HCT116 (cell line): ENCODE measurements at regions not wholly inside any gene's neighbourhood (a gene's known extent, or its start where the extent isn't known, plus 50 kb on each side); places are given as distances from the start of the nearest gene placed in this dataset.

Source experiments
- ELF1 ChIP-seq: IDR thresholded peaks from 2 replicates; pipeline ENCODE4 v1.6.1; 2012; ENCODE audit warnings: low read depth, borderline replicate concordance
- EZH2phosphoT487 ChIP-seq: fragments of 200-600 bp; IDR thresholded peaks from 2 replicates; pipeline ENCODE4 v1.6.1; 2018; ENCODE audit warnings: antibody characterized with exemption, borderline replicate concordance
- POLR2A ChIP-seq: IDR thresholded peaks from 2 replicates; pipeline ENCODE4 v1.7.0; 2011; ENCODE audit warnings: borderline replicate concordance; ENCODE audit not compliant: insufficient read depth, insufficient read length; ENCODE audit errors: extremely low read depth
- RAD21 ChIP-seq: IDR thresholded peaks from 2 replicates; pipeline ENCODE4 v1.6.1; 2012; ENCODE audit warnings: low read depth, mild to moderate bottlenecking
- YY1 ChIP-seq: IDR thresholded peaks from 2 replicates; pipeline ENCODE4 v1.6.1; 2011; ENCODE audit warnings: low read length, low read depth, moderate library complexity, mild to moderate bottlenecking; ENCODE audit not compliant: insufficient replicate concordance; ENCODE audit errors: extremely low read depth
- TF ChIP-seq, protein P1 (sequence below), 3 experiments: fragments of 200-600 bp in 1 of 3; sonication (generic) in 1 of 3; IDR thresholded peaks in 2 of 3; conservative IDR thresholded peaks in 1 of 3; 2 replicates each; pipeline ENCODE4 v1.5.1; 2012 to 2017; ENCODE audit warnings: low read depth in 2 of 3, low read length in 2 of 3, antibody characterized with exemption in 1 of 3, borderline replicate concordance in 1 of 3, control low read depth in 1 of 3, mild to moderate bottlenecking in 1 of 3, mixed read lengths in 1 of 3, mixed run types in 1 of 3, moderate library complexity in 1 of 3; ENCODE audit not compliant: insufficient read depth in 1 of 3
- TF ChIP-seq, protein P2 (sequence below): IDR thresholded peaks from 2 replicates; pipeline ENCODE4 v1.6.1; 2012; ENCODE audit warnings: low read depth

DNA sequence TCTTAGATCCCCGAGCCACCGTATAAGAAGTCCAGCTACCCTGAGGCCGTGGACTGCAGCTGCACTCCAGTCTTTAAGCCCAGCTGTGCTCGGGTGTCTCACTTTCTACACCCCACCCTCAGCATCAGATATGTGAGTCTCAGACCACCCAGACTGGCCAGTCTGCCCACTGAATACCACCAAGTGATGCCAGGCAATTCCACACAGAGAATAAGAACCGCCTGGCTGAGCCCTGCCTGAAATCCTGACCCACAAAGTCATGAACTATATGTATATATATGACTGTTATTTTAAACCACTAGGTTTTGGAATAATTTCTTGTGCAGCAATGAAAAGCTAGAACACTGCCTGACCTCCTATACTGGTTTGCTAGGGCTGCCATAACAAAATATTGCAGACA lies 106.7 kb downstream of the FOXF2 start:
- TF ChIP-seq, protein P1, sequence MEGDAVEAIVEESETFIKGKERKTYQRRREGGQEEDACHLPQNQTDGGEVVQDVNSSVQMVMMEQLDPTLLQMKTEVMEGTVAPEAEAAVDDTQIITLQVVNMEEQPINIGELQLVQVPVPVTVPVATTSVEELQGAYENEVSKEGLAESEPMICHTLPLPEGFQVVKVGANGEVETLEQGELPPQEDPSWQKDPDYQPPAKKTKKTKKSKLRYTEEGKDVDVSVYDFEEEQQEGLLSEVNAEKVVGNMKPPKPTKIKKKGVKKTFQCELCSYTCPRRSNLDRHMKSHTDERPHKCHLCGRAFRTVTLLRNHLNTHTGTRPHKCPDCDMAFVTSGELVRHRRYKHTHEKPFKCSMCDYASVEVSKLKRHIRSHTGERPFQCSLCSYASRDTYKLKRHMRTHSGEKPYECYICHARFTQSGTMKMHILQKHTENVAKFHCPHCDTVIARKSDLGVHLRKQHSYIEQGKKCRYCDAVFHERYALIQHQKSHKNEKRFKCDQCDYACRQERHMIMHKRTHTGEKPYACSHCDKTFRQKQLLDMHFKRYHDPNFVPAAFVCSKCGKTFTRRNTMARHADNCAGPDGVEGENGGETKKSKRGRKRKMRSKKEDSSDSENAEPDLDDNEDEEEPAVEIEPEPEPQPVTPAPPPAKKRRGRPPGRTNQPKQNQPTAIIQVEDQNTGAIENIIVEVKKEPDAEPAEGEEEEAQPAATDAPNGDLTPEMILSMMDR (IDR thresholded peaks at IDR 0.05 in 2 of 3, conservative IDR thresholded peaks at IDR 0.05 in 1 of 3; ENCODE audit: borderline replicate concordance in 1 of 3, insufficient read depth in 1 of 3, low read depth in 2 of 3, low read length in 2 of 3), result no peak
- TF ChIP-seq RAD21 (no peak), ELF1 (no peak), EZH2phosphoT487 (no peak), POLR2A (no peak), YY1 (no peak)
- TF ChIP-seq, protein P2, sequence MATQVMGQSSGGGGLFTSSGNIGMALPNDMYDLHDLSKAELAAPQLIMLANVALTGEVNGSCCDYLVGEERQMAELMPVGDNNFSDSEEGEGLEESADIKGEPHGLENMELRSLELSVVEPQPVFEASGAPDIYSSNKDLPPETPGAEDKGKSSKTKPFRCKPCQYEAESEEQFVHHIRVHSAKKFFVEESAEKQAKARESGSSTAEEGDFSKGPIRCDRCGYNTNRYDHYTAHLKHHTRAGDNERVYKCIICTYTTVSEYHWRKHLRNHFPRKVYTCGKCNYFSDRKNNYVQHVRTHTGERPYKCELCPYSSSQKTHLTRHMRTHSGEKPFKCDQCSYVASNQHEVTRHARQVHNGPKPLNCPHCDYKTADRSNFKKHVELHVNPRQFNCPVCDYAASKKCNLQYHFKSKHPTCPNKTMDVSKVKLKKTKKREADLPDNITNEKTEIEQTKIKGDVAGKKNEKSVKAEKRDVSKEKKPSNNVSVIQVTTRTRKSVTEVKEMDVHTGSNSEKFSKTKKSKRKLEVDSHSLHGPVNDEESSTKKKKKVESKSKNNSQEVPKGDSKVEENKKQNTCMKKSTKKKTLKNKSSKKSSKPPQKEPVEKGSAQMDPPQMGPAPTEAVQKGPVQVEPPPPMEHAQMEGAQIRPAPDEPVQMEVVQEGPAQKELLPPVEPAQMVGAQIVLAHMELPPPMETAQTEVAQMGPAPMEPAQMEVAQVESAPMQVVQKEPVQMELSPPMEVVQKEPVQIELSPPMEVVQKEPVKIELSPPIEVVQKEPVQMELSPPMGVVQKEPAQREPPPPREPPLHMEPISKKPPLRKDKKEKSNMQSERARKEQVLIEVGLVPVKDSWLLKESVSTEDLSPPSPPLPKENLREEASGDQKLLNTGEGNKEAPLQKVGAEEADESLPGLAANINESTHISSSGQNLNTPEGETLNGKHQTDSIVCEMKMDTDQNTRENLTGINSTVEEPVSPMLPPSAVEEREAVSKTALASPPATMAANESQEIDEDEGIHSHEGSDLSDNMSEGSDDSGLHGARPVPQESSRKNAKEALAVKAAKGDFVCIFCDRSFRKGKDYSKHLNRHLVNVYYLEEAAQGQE, result no peak
